Testis (tissue), 2 donors: ENCODE measurements at regions not wholly inside any gene's neighbourhood (a gene's known extent, or its start where the extent isn't known, plus 50 kb on each side); places are given as distances from the start of the nearest gene placed in this dataset.

Experiments used
- DNase-seq: peaks from one replicate; pipeline ENCODE4 v3.0.0-alpha.2; 2019
- H3K27ac ChIP-seq, 2 donors: fragments of 200-600 bp; sonication (generic); one replicate each; pipeline ENCODE4 v1.5.1; 2019
- H3K27me3 ChIP-seq: fragments of 200-600 bp; sonication (generic); one replicate; pipeline ENCODE4 v1.5.1; 2019
- H3K36me3 ChIP-seq: fragments of 200-600 bp; sonication (generic); one replicate; pipeline ENCODE4 v1.5.1; 2017; ENCODE audit warnings: low read depth; ENCODE audit errors: missing control alignments
- H3K4me1 ChIP-seq: fragments of 200-600 bp; sonication (generic); one replicate; pipeline ENCODE4 v1.5.1; 2019
- H3K4me3 ChIP-seq, 2 donors: fragments of 200-600 bp; sonication (generic); one replicate each; pipeline ENCODE4 v1.5.1; 2017 to 2019
- H3K9me3 ChIP-seq: fragments of 200-600 bp; sonication (generic); one replicate; pipeline ENCODE4 v1.5.1; 2017
- CTCF ChIP-seq, 3 experiments: fragments of 450-650 bp in 2 of 3; fragments of 200-600 bp in 1 of 3; sonication (generic) in 1 of 3; IDR thresholded peaks; one replicate each; pipeline ENCODE4 v1.5.1; 2016 to 2019; ENCODE audit warnings: antibody characterized with exemption in 3 of 3, mild to moderate bottlenecking in 2 of 3, moderate library complexity in 1 of 3
- POLR2A ChIP-seq: fragments of 450-650 bp; IDR thresholded peaks from one replicate; pipeline ENCODE4 v1.6.1; 2017; ENCODE audit warnings: antibody characterized with exemption, mild to moderate bottlenecking, moderate library complexity
- WGBS, 2 donors: methylation state at CpG; one replicate each; pipeline ENCODE4 v1.1.5; 2018; 5-methylcytosine and 5-hydroxymethylcytosine counted together
- intact Hi-C: fragments of 100-400 bp; cut with DNase I; formaldehyde crosslinking; loops from one replicate; pipeline ENCODE4 v1.15.1; 2023; ENCODE audit warnings: low total_unique reads

- Histone ChIP-seq H3K27me3 (no peaks in the 10 kb centered on the region), H3K4me1 (peaks cover 18% of the 10 kb centered on the region), H3K4me3 (no peak overlapping the region), H3K9me3 (no peaks in the 10 kb centered on the region), H3K36me3 (no peaks in the 10 kb centered on the region), H3K27ac (no peak overlapping the region)
- TF ChIP-seq CTCF (IDR thresholded peaks at IDR 0.05) (no peak), POLR2A (no peak)
- 51 to 72% methylated on average over 17 to 25 of the region's 25 CpGs for WGBS, 2 donors
- intact Hi-C loops: loop anchor here (10.0 kb wide), 2 partner anchors 67 to 247 kb away; no protein-coding TSS in a partner anchor
- DNase-seq: peak; percentile 13
These were observed 150.2 kb downstream of the SMAD6 start for GRCh38 chr15:66852064-66852905.

- Histone ChIP-seq H3K27me3 (no peaks in the 10 kb centered on the region), H3K4me1 (peaks cover 18% of the 10 kb centered on the region), H3K4me3 (peak overlapping the region in 1 of 2 donors; percentile 30), H3K36me3 (no peaks in the 10 kb centered on the region), H3K9me3 (no peaks in the 10 kb centered on the region), H3K27ac (no peak overlapping the region)
- TF ChIP-seq CTCF (IDR thresholded peaks at IDR 0.05): no peak
- no peak for TF ChIP-seq POLR2A
- DNase-seq: peak; percentile 13
- 57 to 73% methylated on average over 22 to 23 of the region's 23 CpGs for WGBS, 2 donors
- intact Hi-C loops: loop anchor here (10.0 kb wide), 2 partner anchors 69 to 249 kb away; no protein-coding TSS in a partner anchor
These were observed 152.3 kb downstream of the SMAD6 start for GRCh38 chr15:66854012-66854965.

GRCh38 chr15:66855041-66855440 lies 153.0 kb downstream of the SMAD6 start:
- TF ChIP-seq POLR2A: no peak
- TF ChIP-seq CTCF (IDR thresholded peaks at IDR 0.05): no peak
- intact Hi-C loops: loop anchor here (10.0 kb wide), 2 partner anchors 70 to 250 kb away; no protein-coding TSS in a partner anchor
- Histone ChIP-seq H3K36me3 (no peaks in the 10 kb centered on the region), H3K4me1 (peaks cover 15% of the 10 kb centered on the region), H3K27ac (no peak overlapping the region), H3K27me3 (no peaks in the 10 kb centered on the region), H3K9me3 (no peaks in the 10 kb centered on the region), H3K4me3 (no peak overlapping the region)
- DNase-seq: no peak
- 33 to 58% methylated on average over 1 of the region's 1 CpG for WGBS, 2 donors

GRCh38 chr15:66857694-66858093 lies 155.7 kb downstream of the SMAD6 start:
- H3K36me3 ChIP-seq: no peaks in the 10 kb centered on the region
- H3K27ac ChIP-seq: no peak overlapping the region
- H3K4me3 ChIP-seq: no peak overlapping the region
- H3K4me1 ChIP-seq: peaks cover 3% of the 10 kb centered on the region
- H3K9me3 ChIP-seq: no peaks in the 10 kb centered on the region
- no peaks in the 10 kb centered on the region for H3K27me3 ChIP-seq
- DNase-seq: no peak
- no peak for TF ChIP-seq POLR2A
- intact Hi-C loops: loop anchor here (10.0 kb wide), 2 partner anchors 73 to 253 kb away; no protein-coding TSS in a partner anchor
